DMS153 treated with DMSO at 0.1 percent for 48 hours (cell line): ENCODE measurements at regions not wholly inside any gene's neighbourhood (a gene's known extent, or its start where the extent isn't known, plus 50 kb on each side); places are given as distances from the start of the nearest gene placed in this dataset.

Experiments
- DNase-seq: peaks from one replicate; lab custom pipeline; 2025; ENCODE audit not compliant: unreplicated experiment; lab: John Stamatoyannopoulos, UW

- peak; percentile 32 for DNase-seq
Observed at GRCh38 chr21:43318841-43319781, 107.8 kb downstream of the SIK1 start.

GRCh38 chr21:43318368-43318767 lies 108.6 kb downstream of the SIK1 start:
- no peak for DNase-seq

DNA sequence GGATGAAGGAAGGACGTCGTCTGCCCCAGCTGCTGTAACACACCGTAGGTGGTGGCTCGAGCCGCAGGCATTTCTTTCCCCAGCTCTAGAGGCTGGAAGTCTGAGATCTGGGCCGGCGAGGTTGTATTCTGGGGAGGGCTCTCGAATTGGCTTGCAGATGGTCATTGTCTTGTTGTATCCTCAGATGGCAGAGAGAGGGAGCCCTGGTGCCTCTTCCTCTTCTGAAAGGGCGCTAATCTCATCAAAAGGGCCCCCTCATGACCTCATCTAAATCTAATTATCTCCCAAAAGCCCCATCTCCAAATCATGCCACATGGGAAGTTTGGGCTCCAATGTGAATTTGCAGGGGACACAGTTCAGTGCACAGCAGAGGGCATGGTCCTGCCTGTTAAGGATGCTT lies 109.0 kb downstream of the SIK1 start:
- DNase-seq, result no peak

- no peak for DNase-seq
Observed at GRCh38 chr21:43317254-43317748, 109.6 kb downstream of the SIK1 start.

- no peak for DNase-seq
Observed at GRCh38 chr21:43316156-43316845, 110.6 kb downstream of the SIK1 start.

DNA sequence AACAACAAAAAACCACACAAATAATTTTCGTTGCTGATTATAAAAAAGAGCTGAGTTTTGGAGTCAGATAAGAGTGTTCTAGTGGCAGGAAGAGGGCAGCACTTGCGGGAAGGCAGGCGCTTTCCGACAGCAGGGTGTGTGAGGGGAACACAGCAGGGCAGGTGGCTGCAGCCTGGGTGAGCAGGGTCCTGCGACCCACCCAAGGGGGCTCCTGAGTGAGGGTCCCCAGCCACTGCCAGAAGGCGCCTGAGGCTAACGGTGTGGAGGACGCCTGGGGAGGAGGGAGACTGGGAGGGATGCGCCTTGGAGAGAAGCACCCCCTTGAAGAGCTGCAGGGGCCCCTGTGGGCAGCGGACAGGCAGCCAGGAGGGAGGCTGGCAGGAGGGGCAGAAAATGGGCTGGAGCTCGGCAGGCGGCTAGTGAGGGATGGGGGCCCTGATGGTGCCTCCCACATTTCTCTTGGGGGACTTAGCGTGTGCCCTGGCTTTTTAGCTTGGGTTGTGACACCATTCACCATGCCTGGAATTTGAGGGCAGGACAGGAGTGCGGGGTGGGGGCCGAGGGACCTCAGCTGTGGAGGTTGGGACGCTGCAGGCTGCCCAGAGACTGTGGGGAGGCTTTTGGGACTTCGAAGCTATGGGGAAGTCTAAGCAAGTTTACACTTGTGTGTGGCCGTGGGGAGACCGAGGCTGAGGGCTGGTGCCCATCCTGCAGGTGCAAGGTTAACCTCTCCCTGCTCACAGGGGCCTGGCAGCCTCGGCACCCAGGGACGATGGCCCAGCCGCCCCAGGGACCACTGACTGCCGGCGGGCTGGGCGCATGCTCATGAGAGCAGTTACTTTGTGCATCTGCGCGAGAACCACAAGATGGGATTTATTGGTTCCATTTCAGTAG lies 111.4 kb downstream of the SIK1 start:
- DNase-seq, result no peak

GRCh38 chr21:43313939-43314405 lies 113.0 kb downstream of the SIK1 start:
- no peak for DNase-seq

DNA sequence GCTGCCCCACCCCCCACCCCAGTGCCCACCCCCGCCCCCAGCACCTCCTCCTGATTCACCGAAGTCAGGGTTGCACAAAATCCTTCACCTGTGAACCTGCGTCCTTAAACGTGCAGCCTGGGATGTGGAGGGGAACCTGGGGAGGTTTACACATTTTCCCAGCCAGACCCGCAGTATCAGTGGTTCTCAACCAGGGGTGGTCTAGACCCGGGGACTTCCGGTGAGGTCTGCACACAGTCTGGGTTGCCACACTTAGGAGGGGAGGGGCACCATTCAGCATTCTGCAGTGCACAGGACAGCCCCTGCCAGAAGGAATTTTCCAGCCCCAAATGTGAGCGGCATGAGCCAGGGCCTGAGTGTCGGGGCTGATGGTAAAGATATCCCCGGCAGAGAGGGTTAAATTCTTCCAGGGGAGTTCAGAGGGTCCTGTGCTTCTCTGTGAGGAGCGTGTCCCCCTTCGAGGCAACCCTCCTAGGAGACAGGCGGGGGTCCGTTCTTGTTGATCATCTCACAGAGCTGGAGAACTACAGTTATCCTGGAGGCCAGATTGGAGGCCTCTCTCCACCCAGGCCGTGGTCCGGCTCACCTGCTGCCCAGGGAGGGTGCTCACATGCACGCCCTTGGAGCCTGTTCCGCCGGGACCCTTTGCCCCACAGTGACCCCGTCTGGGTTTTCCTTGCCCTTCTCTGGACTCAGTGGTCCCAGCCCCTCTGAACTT lies 113.6 kb downstream of the SIK1 start:
- no peak for DNase-seq

GRCh38 chr21:43312751-43313169 lies 114.2 kb downstream of the SIK1 start:
- no peak for DNase-seq

DNA sequence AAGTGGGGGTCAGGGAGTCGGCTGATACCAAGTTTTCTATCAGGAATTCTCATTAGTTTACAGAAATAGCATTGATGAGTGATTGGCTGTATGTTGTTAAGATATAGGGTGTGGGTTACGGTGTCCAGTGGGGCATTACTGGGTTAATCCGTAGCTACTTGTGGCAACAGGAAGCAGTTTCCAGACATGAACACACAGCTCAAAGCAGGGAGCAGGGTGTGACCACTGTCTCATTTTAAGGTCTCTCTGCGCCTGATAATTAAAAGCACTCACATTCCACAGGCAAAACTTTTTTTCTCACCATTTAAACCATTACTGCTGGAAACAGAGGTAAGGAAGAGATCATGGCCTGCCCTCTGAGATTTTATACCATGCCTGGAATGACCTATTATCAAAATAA lies 114.9 kb downstream of the SIK1 start:
- no peak for DNase-seq

GRCh38 chr21:43311301-43311817 lies 115.6 kb downstream of the SIK1 start:
- peak; percentile 82 for DNase-seq

- DNase-seq, result no peak
Observed at GRCh38 chr21:43308815-43309283, 118.1 kb downstream of the SIK1 start.

GRCh38 chr21:43308101-43308814 lies 118.7 kb downstream of the SIK1 start:
- no peak for DNase-seq

GRCh38 chr21:43307677-43308070 lies 119.3 kb downstream of the SIK1 start:
- DNase-seq, result no peak

GRCh38 chr21:43306911-43307676 lies 119.8 kb downstream of the SIK1 start:
- DNase-seq, result no peak

DNA sequence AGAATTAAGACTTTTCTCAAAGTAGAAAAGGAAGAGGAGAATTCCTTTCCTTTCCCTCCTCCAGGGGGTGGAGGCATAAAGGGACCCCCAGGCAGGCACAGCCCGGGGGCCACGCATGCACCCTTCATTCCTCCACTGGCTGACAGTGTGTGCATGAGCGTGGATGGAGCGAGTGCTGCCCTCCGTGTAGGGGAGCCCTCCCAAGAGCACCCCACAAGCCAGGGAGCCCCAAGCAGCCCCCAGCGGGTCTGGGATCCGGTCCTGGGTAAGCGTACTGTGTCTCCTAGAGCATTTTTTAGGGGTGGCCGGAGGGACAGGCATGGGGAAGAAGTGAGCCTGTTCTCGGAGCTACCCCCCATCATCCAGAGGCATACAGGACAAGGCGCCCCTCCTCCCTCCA lies 120.5 kb downstream of the SIK1 start:
- DNase-seq, result no peak

DNA sequence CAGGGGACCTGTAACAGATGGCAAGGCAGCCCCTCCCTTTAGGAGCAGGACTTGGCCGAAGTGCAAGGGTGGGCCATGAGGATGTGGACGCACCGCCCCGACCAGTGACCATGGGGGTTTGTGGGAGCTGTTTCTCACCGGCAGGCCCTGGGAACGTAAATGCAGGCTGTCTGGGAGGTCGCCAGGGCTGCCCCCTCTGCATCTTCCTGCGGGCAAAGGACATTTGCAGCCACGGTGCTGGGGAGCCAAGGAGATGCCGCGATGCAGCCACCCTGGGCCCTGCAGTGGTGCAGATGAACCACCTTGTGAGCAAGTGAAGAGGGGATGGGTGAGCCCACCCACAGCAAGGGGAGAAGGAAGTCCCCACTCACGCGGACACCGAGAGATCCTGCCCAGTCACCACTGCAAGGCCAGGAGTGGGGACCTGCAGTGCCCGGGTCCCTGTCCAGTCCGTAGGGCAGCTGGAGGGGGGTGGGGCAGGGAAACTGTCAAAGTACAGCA lies 121.1 kb downstream of the SIK1 start:
- no peak for DNase-seq

DNA sequence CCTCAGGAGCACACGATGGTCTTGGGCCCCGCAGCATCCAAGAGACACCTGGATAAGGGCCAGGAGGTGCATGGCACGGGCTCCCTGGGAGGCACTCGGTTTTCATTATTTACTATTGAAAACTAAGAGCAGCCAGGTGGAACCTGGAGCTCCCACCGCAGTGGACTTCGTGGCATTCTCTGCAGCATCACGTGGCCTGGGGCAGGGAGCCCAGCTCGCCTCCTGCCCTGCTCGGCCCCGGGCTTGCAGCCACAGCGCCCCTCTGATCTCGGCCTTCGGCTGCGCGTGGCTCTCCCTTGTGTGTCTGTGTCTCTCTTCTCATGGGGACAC lies 121.6 kb downstream of the SIK1 start:
- no peak for DNase-seq
